Liver (tissue), 8 donors: ENCODE measurements at regions not wholly inside any gene's neighbourhood (a gene's known extent, or its start where the extent isn't known, plus 50 kb on each side); places are given as distances from the start of the nearest gene placed in this dataset.

ENCODE experiments used
- DNase-seq: peaks from one replicate; pipeline ENCODE4 v3.0.0-alpha.2; 2017; ENCODE audit warnings: low spot score
- H3K27ac ChIP-seq, 2 donors: one replicate each; pipeline ENCODE4 v1.7.0; 2013; ENCODE audit warnings: inconsistent platforms in 2 of 2, low read length in 2 of 2, control low read depth in 1 of 2, low read depth in 1 of 2, mild to moderate bottlenecking in 1 of 2
- H3K27me3 ChIP-seq, 4 donors: one replicate each; pipeline versions ENCODE4 v1.6.1 to v1.7.0; 2013; ENCODE audit warnings: low read length in 3 of 4, inconsistent platforms in 1 of 4, mild to moderate bottlenecking in 1 of 4, moderate library complexity in 1 of 4; ENCODE audit not compliant: control insufficient read depth in 4 of 4, insufficient read depth in 4 of 4
- H3K36me3 ChIP-seq, 4 donors: one replicate each; pipeline versions ENCODE4 v1.6.1 to v1.7.0; 2013; ENCODE audit warnings: low read length in 3 of 4, mild to moderate bottlenecking in 3 of 4, low read depth in 1 of 4, moderate library complexity in 1 of 4; ENCODE audit not compliant: control insufficient read depth in 4 of 4, insufficient read depth in 3 of 4
- H3K4me1 ChIP-seq, 4 donors: one replicate each; pipeline versions ENCODE4 v1.6.1 to v1.7.0; 2013; ENCODE audit warnings: low read length in 3 of 4, mild to moderate bottlenecking in 3 of 4, moderate library complexity in 1 of 4; ENCODE audit not compliant: control insufficient read depth in 4 of 4, insufficient read depth in 4 of 4
- H3K4me3 ChIP-seq, 3 donors: one replicate each; pipeline versions ENCODE4 v1.6.1 to v1.7.0; 2013; ENCODE audit warnings: low read length in 3 of 3, control low read depth in 1 of 3, low read depth in 1 of 3, mild to moderate bottlenecking in 1 of 3
- H3K9ac ChIP-seq, 2 donors: one replicate each; pipeline ENCODE4 v1.7.0; 2013; ENCODE audit warnings: low read length in 2 of 2, mild to moderate bottlenecking in 2 of 2, moderate library complexity in 2 of 2, control low read depth in 1 of 2, low read depth in 1 of 2
- H3K9me3 ChIP-seq, 4 donors: one replicate each; pipeline versions ENCODE4 v1.6.1 to v1.7.0; 2013; ENCODE audit warnings: low read length in 3 of 4; ENCODE audit not compliant: control insufficient read depth in 4 of 4
- ATF3 ChIP-seq: IDR thresholded peaks from 2 replicates; pipeline ENCODE4 v1.6.1; 2016; ENCODE audit warnings: antibody characterized with exemption
- CTCF ChIP-seq: fragments of 150-350 bp; IDR thresholded peaks from 2 replicates; pipeline ENCODE4 v1.5.1; 2017; ENCODE audit warnings: improper control_type of control experiment, low read depth, low read length; ENCODE audit not compliant: missing input control
- EGR1 ChIP-seq, 2 donors: IDR thresholded peaks; 2 replicates each; pipeline ENCODE4 v1.6.1; 2016 to 2018; ENCODE audit warnings: antibody characterized with exemption in 2 of 2, low read depth in 2 of 2
- FOXA2 ChIP-seq: IDR thresholded peaks from 2 replicates; pipeline ENCODE4 v1.6.1; 2016; ENCODE audit warnings: antibody characterized with exemption
- GABPA ChIP-seq, 2 donors: IDR thresholded peaks in 1 of 2; conservative IDR thresholded peaks in 1 of 2; 2 replicates each; pipeline ENCODE4 v1.6.1; 2016; ENCODE audit warnings: antibody characterized with exemption in 2 of 2, mild to moderate bottlenecking in 1 of 2, moderate library complexity in 1 of 2
- HNF4A ChIP-seq, 2 donors: conservative IDR thresholded peaks; 2 replicates each; pipeline ENCODE4 v1.6.1; 2016; ENCODE audit warnings: antibody characterized with exemption in 2 of 2, mild to moderate bottlenecking in 2 of 2
- HNF4G ChIP-seq: IDR thresholded peaks from 2 replicates; pipeline ENCODE4 v1.6.1; 2016; ENCODE audit warnings: antibody characterized with exemption
- MAX ChIP-seq: IDR thresholded peaks from 2 replicates; pipeline ENCODE4 v1.6.1; 2016; ENCODE audit warnings: antibody characterized with exemption
- NR2F2 ChIP-seq: IDR thresholded peaks from 2 replicates; pipeline ENCODE4 v1.6.1; 2016; ENCODE audit warnings: antibody characterized with exemption
- RAD21 ChIP-seq, 2 donors: IDR thresholded peaks; 2 replicates each; pipeline ENCODE4 v1.6.1; 2016; ENCODE audit warnings: antibody characterized with exemption in 2 of 2, mild to moderate bottlenecking in 2 of 2
- REST ChIP-seq: IDR thresholded peaks from 2 replicates; pipeline ENCODE4 v1.6.1; 2016; ENCODE audit warnings: antibody characterized with exemption, mild to moderate bottlenecking
- RXRA ChIP-seq, 2 donors: IDR thresholded peaks; 2 replicates each; pipeline ENCODE4 v1.6.1; 2017 to 2018; ENCODE audit warnings: antibody characterized with exemption in 2 of 2, mild to moderate bottlenecking in 1 of 2
- SP1 ChIP-seq: IDR thresholded peaks from 2 replicates; pipeline ENCODE4 v1.6.1; 2018; ENCODE audit warnings: antibody characterized with exemption, mild to moderate bottlenecking
- TAF1 ChIP-seq: conservative IDR thresholded peaks from 2 replicates; pipeline ENCODE4 v1.6.1; 2016; ENCODE audit warnings: antibody characterized with exemption, mild to moderate bottlenecking
- YY1 ChIP-seq: IDR thresholded peaks from 2 replicates; pipeline ENCODE4 v1.6.1; 2016; ENCODE audit warnings: antibody characterized with exemption, mild to moderate bottlenecking
- ZBTB33 ChIP-seq: IDR thresholded peaks from 2 replicates; pipeline ENCODE4 v1.6.1; 2016; ENCODE audit warnings: antibody characterized with exemption
- WGBS: extraction: QIAGEN DNeasy Blood & Tissue Kit; methylation state at CpG from one replicate; pipeline ENCODE4 v1.1.7; 2013; 5-methylcytosine and 5-hydroxymethylcytosine counted together
- donor health status: healthy.
- donor health status: healthy.
- donor health status: healthy.
- donor health status: healthy.
- donor health status: healthy.

- TF ChIP-seq HNF4A (conservative IDR thresholded peaks at IDR 0.05) = no peak
- no peak for TF ChIP-seq TAF1
- TF ChIP-seq RAD21 (IDR thresholded peaks at IDR 0.05) = no peak
- no peak for TF ChIP-seq YY1
Measured at GRCh38 chr11:34826384-34826726, 89.8 kb downstream of the APIP start (continued).

- no peak for DNase-seq
- H3K27ac ChIP-seq = no peak overlapping the region
Measured at GRCh38 chr11:34825670-34826383, 90.4 kb downstream of the APIP start.

GRCh38 chr11:34825315-34825669, 90.9 kb downstream of the APIP start:
- Histone ChIP-seq H3K9me3 (no peaks in the 10 kb centered on the region), H3K27ac (no peak overlapping the region), H3K36me3 (no peaks in the 10 kb centered on the region), H3K9ac (no peak overlapping the region), H3K4me3 (no peak overlapping the region), H3K4me1 (peaks cover 0 to 18% (median 12%) of the 10 kb centered on the region in 4 donors), H3K27me3 (no peaks in the 10 kb centered on the region)
- 63% methylated on average over 3 of the region's 3 CpGs for WGBS
- no peak for TF ChIP-seq RAD21 (IDR thresholded peaks at IDR 0.05)
- TF ChIP-seq REST = no peak
- no peak for TF ChIP-seq RXRA (IDR thresholded peaks at IDR 0.05)
- TF ChIP-seq ZBTB33 = no peak
- no peak for TF ChIP-seq SP1
- no peak for TF ChIP-seq EGR1 (IDR thresholded peaks at IDR 0.05; ENCODE audit: low read depth in 2 of 2)
- TF ChIP-seq HNF4G = no peak
- no peak for TF ChIP-seq ATF3
- TF ChIP-seq MAX = no peak
- no peak for TF ChIP-seq FOXA2
- TF ChIP-seq HNF4A (conservative IDR thresholded peaks at IDR 0.05) = no peak
- TF ChIP-seq NR2F2 = no peak
- no peak for TF ChIP-seq YY1
- no peak for TF ChIP-seq CTCF
- TF ChIP-seq GABPA (IDR thresholded peaks at IDR 0.05 in 1 of 2, conservative IDR thresholded peaks at IDR 0.05 in 1 of 2) = no peak
- no peak for DNase-seq

More at GRCh38 chr11:34825670-34826383, 90.4 kb downstream of the APIP start:
- Histone ChIP-seq H3K36me3 (no peaks in the 10 kb centered on the region), H3K9me3 (no peaks in the 10 kb centered on the region), H3K4me1 (peaks cover 0 to 18% (median 12%) of the 10 kb centered on the region in 4 donors), H3K27me3 (no peaks in the 10 kb centered on the region), H3K4me3 (no peak overlapping the region), H3K9ac (no peak overlapping the region)
- whole genome bisulfite sequencing = 88% methylated on average over 7 of the region's 7 CpGs
- TF ChIP-seq FOXA2 (no peak), SP1 (peak; percentile 15)
